OCI-LY1 (cell line): ENCODE measurements at regions not wholly inside any gene's neighbourhood (a gene's known extent, or its start where the extent isn't known, plus 50 kb on each side); places are given as distances from the start of the nearest gene placed in this dataset.

Experiments
- H2AFZ ChIP-seq: fragments of 200-600 bp; sonication (generic), shearing (Covaris generic); 2 replicates; pipeline ENCODE4 v1.6.0; 2014; ENCODE audit warnings: antibody characterized with exemption, mild to moderate bottlenecking, low read length
- H3F3A ChIP-seq: fragments of 200-600 bp; sonication (generic), shearing (Covaris generic); 2 replicates; pipeline ENCODE4 v1.6.0; 2014; ENCODE audit warnings: mild to moderate bottlenecking, antibody characterized with exemption, low read length, moderate library complexity; ENCODE audit not compliant: insufficient read depth
- H3K27ac ChIP-seq: fragments of 200-600 bp; sonication (generic); 2 replicates; pipeline ENCODE4 v1.5.1; 2014; ENCODE audit warnings: low read length, mixed run types, mild to moderate bottlenecking, low read depth; ENCODE audit not compliant: poor library complexity, severe bottlenecking
- H3K27me3 ChIP-seq: fragments of 200-600 bp; sonication (generic); 2 replicates; pipeline ENCODE4 v1.6.0; 2014; ENCODE audit warnings: antibody characterized with exemption, mild to moderate bottlenecking, low read length, moderate library complexity; ENCODE audit not compliant: insufficient read depth
- H3K36me3 ChIP-seq: fragments of 200-600 bp; sonication (generic); 2 replicates; pipeline ENCODE4 v1.6.1; 2014; ENCODE audit warnings: mild to moderate bottlenecking, antibody characterized with exemption, low read length, moderate library complexity, mixed read lengths; ENCODE audit not compliant: insufficient read depth
- H3K4me1 ChIP-seq: fragments of 200-600 bp; sonication (generic); 2 replicates; pipeline ENCODE4 v1.5.1; 2014; ENCODE audit warnings: mild to moderate bottlenecking, low read length, moderate library complexity; ENCODE audit not compliant: insufficient read depth, severe bottlenecking
- H3K4me2 ChIP-seq: fragments of 200-600 bp; sonication (generic), shearing (Covaris generic); 2 replicates; pipeline ENCODE4 v1.6.1; 2014; ENCODE audit warnings: low read length
- H3K4me3 ChIP-seq: fragments of 200-600 bp; sonication (generic); 2 replicates; pipeline ENCODE4 v1.5.1; 2014; ENCODE audit warnings: low read length, low read depth, mild to moderate bottlenecking, mixed read lengths; ENCODE audit not compliant: poor library complexity, severe bottlenecking
- H3K79me2 ChIP-seq: fragments of 200-600 bp; shearing (Covaris generic); 2 replicates; pipeline ENCODE4 v1.6.1; 2016; ENCODE audit warnings: mixed run types, low read length, mixed read lengths; ENCODE audit not compliant: insufficient read depth
- H3K9ac ChIP-seq: fragments of 200-600 bp; sonication (generic), shearing (Covaris generic); 2 replicates; pipeline ENCODE4 v1.6.1; 2014; ENCODE audit warnings: mild to moderate bottlenecking, low read length, mixed read lengths
- H3K9me2 ChIP-seq: fragments of 200-600 bp; sonication (generic), shearing (Covaris generic); 2 replicates; pipeline ENCODE4 v1.6.1; 2014; ENCODE audit warnings: low read depth, mild to moderate bottlenecking, low read length, mixed read lengths
- H3K9me3 ChIP-seq: fragments of 200-600 bp; shearing (Covaris generic); 2 replicates; pipeline ENCODE4 v1.6.1; 2014; ENCODE audit warnings: low read length, mixed read lengths
- H4K20me1 ChIP-seq: fragments of 200-600 bp; sonication (generic), shearing (Covaris generic); 2 replicates; pipeline ENCODE4 v1.6.0; 2016; ENCODE audit warnings: mild to moderate bottlenecking, low read length; ENCODE audit not compliant: insufficient read depth
- CTCF ChIP-seq: fragments of 200-600 bp; sonication (generic), shearing (Covaris generic); IDR thresholded peaks from 2 replicates; pipeline ENCODE4 v1.5.1; 2017; ENCODE audit warnings: mild to moderate bottlenecking, antibody characterized with exemption, low read length, moderate library complexity, mixed read lengths
- EZH2 ChIP-seq: fragments of 200-600 bp; sonication (generic), shearing (Covaris generic); IDR thresholded peaks from 2 replicates; pipeline ENCODE4 v1.8.0; 2017; ENCODE audit warnings: borderline replicate concordance, mixed run types, mild to moderate bottlenecking, antibody characterized with exemption, low read length, moderate library complexity, mixed read lengths

- Histone ChIP-seq H3K4me3 (no peak overlapping the region), H3F3A (no peaks in the 10 kb centered on the region), H3K27ac (no peak overlapping the region), H3K27me3 (0 out of 2 replicates have a peak, but pooled peaks cover 10% of the 10 kb centered on the region), H3K9me2 (no peaks in the 10 kb centered on the region), H3K9ac (no peak overlapping the region), H3K36me3 (no peaks in the 10 kb centered on the region), H3K4me1 (peaks cover 13% of the 10 kb centered on the region), H3K4me2 (peak overlapping the region; percentile 21; the same call in 1 of the 2 replicates), H2AFZ (no peak overlapping the region), H4K20me1 (no peaks in the 10 kb centered on the region), H3K9me3 (no peaks in the 10 kb centered on the region), H3K79me2 (no peaks in the 10 kb centered on the region)
- no peak for TF ChIP-seq CTCF
- TF ChIP-seq EZH2: no peak
These were observed 96.4 kb downstream of the CDCA7 start for GRCh38 chr2:173451118-173451517.

DNA sequence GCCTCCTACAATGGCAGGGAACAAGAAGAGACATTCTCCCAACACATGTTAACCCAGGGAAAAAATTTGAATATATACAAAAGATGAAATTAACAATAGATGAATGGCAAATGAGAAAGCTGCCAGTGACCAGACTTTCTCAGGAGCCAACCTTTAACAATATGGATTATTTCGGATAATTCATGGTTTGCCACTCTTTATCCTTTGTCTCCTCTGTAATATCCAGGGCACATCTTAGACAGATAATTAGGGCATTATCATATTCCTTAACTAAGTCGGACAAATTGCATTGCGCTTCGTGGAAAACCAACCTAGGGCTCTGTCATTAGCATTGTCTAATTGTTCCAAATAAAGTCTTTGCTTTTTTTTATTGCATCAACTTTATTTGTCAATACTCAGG lies 97.3 kb downstream of the CDCA7 start:
- H3K9me3 ChIP-seq: no peaks in the 10 kb centered on the region
- H3K36me3 ChIP-seq: no peaks in the 10 kb centered on the region
- H3K79me2 ChIP-seq: no peaks in the 10 kb centered on the region
- no peak overlapping the region for H3K9ac ChIP-seq
- H3K4me2 ChIP-seq: no peak overlapping the region
- no peaks in the 10 kb centered on the region for H4K20me1 ChIP-seq
- H3K9me2 ChIP-seq: no peaks in the 10 kb centered on the region
- no peak overlapping the region for H2AFZ ChIP-seq
- H3K4me1 ChIP-seq: peaks cover 13% of the 10 kb centered on the region
- H3K27me3 ChIP-seq: 0 out of 2 replicates have a peak, but pooled peaks cover 10% of the 10 kb centered on the region
- H3F3A ChIP-seq: no peaks in the 10 kb centered on the region
- no peak overlapping the region for H3K27ac ChIP-seq
- H3K4me3 ChIP-seq: no peak overlapping the region
- no peak for TF ChIP-seq EZH2
- no peak for TF ChIP-seq CTCF

GRCh38 chr2:173452416-173452815 lies 97.7 kb downstream of the CDCA7 start:
- Histone ChIP-seq H3K27ac (no peak overlapping the region), H3K4me1 (peaks cover 13% of the 10 kb centered on the region), H3K79me2 (no peaks in the 10 kb centered on the region), H3K9ac (no peak overlapping the region), H3K9me3 (no peaks in the 10 kb centered on the region), H3K4me3 (no peak overlapping the region), H3K4me2 (no peak overlapping the region), H4K20me1 (no peaks in the 10 kb centered on the region), H3F3A (no peaks in the 10 kb centered on the region), H3K27me3 (0 out of 2 replicates have a peak, but pooled peaks cover 10% of the 10 kb centered on the region), H3K9me2 (no peaks in the 10 kb centered on the region), H3K36me3 (no peaks in the 10 kb centered on the region), H2AFZ (no peak overlapping the region)
- TF ChIP-seq EZH2 (no peak), CTCF (no peak)
